H1 (cell line): ENCODE measurements at regions not wholly inside any gene's neighbourhood (a gene's known extent, or its start where the extent isn't known, plus 50 kb on each side); places are given as distances from the start of the nearest gene placed in this dataset.

Source experiments
- CTCF ChIA-PET: fragments of 300-600 bp; sonication (Branson Sonifier 250); formaldehyde crosslinking; loops from one replicate; lab custom pipeline; 2021; ENCODE audit not compliant: partially characterized antibody; lab: Charles Lee
- POLR2A ChIA-PET: fragments of 300-600 bp; sonication (Branson Sonifier 250); formaldehyde crosslinking; loops from one replicate; lab custom pipeline; 2021; ENCODE audit warnings: inconsistent platforms; ENCODE audit not compliant: partially characterized antibody; lab: Charles Lee
- DNase-seq, 2 experiments: peaks; one replicate each; pipeline versions ENCODE4 v3.0.0 to v3.0.0-alpha.2; 2010 to 2022; ENCODE audit warnings: low spot score in 2 of 2, low read depth in 1 of 2, mixed read lengths in 1 of 2
- FAIRE-seq: peaks from 2 replicates; lab custom pipeline; 2011; peaks lifted over from hg19 to GRCh38; lab: Jason Lieb, UNC
- H2AFZ ChIP-seq: 2 replicates; pipeline ENCODE4 v1.8.1; 2012; ENCODE audit warnings: low read length, inconsistent platforms
- H2AK5ac ChIP-seq: 2 replicates; pipeline ENCODE4 v1.6.1; 2013; ENCODE audit warnings: low read depth, low read length
- H2BK120ac ChIP-seq: replicated peaks from 2 replicates; pipeline ENCODE3; 2013; ENCODE audit warnings: low read depth, low read length, inconsistent platforms
- H2BK12ac ChIP-seq: 2 replicates; pipeline ENCODE4 v1.6.1; 2013; ENCODE audit warnings: low read depth, low read length
- H2BK15ac ChIP-seq: 2 replicates; pipeline ENCODE4 v1.6.1; 2013; ENCODE audit warnings: low read length
- H2BK20ac ChIP-seq: 2 replicates; pipeline ENCODE4 v1.6.1; 2013; ENCODE audit warnings: low read length
- H2BK5ac ChIP-seq: 2 replicates; pipeline ENCODE4 v1.6.1; 2013; ENCODE audit warnings: low read depth, low read length
- H3K14ac ChIP-seq: 2 replicates; pipeline ENCODE4 v1.6.1; 2013; ENCODE audit warnings: inconsistent platforms; ENCODE audit not compliant: insufficient read length
- H3K18ac ChIP-seq: 2 replicates; pipeline ENCODE4 v1.6.1; 2013; ENCODE audit warnings: low read length; ENCODE audit errors: extremely low read depth
- H3K23ac ChIP-seq: 2 replicates; pipeline ENCODE4 v1.6.1; 2013; ENCODE audit warnings: inconsistent platforms; ENCODE audit not compliant: insufficient read length
- H3K23me2 ChIP-seq: 2 replicates; pipeline ENCODE4 v1.6.1; 2013; ENCODE audit warnings: low read depth, low read length
- H3K27ac ChIP-seq: 2 replicates; pipeline ENCODE4 v1.6.1; 2011; ENCODE audit warnings: low read depth, low read length, inconsistent platforms
- H3K27me3 ChIP-seq, 4 experiments: replicated peaks in 1 of 4; 1 replicate in 1 of 4; 2 replicates in 3 of 4; pipeline versions ENCODE4 v1.6.1 to v1.8.1; 2011 to 2013; ENCODE audit warnings: low read length in 3 of 4, mild to moderate bottlenecking in 3 of 4, inconsistent platforms in 2 of 4, mixed read lengths in 2 of 4, moderate library complexity in 1 of 4; ENCODE audit not compliant: control insufficient read depth in 3 of 4, insufficient read depth in 3 of 4; ENCODE audit errors: extremely low read depth in 1 of 4
- H3K36me3 ChIP-seq, 4 experiments: 2 replicates each; pipeline versions ENCODE4 v1.6.1 to v1.8.1; 2011 to 2013; ENCODE audit warnings: mild to moderate bottlenecking in 4 of 4, low read length in 3 of 4, moderate library complexity in 2 of 4, control low read depth in 1 of 4, inconsistent platforms in 1 of 4; ENCODE audit not compliant: insufficient read depth in 4 of 4, control insufficient read depth in 2 of 4
- H3K4ac ChIP-seq: replicated peaks from 2 replicates; pipeline ENCODE3; 2013; ENCODE audit warnings: low read length, low read depth, mixed read lengths, inconsistent platforms; ENCODE audit not compliant: insufficient read length
- H3K4me1 ChIP-seq, 4 experiments: replicated peaks in 1 of 4; 1 replicate in 1 of 4; 2 replicates in 3 of 4; pipeline versions ENCODE4 v1.6.1 to v1.8.1; 2011 to 2013; ENCODE audit warnings: low read length in 3 of 4, inconsistent platforms in 2 of 4, mixed read lengths in 1 of 4; ENCODE audit not compliant: insufficient read depth in 4 of 4, control insufficient read depth in 3 of 4
- H3K4me2 ChIP-seq, 2 experiments: 2 replicates each; pipeline versions ENCODE4 v1.6.1 to v1.8.1; 2011 to 2013; ENCODE audit warnings: low read depth in 2 of 2, low read length in 2 of 2, control low read depth in 1 of 2, inconsistent platforms in 1 of 2, mild to moderate bottlenecking in 1 of 2; ENCODE audit not compliant: insufficient read depth in 1 of 2
- H3K4me3 ChIP-seq, 4 experiments: fragments of 200-600, 300-600 bp in 1 of 4; sonication (generic), shearing (Covaris generic), sonication (Bioruptor Twin) in 1 of 4; 2 replicates each; pipeline versions ENCODE4 v1.5.1 to v1.8.1; 2011 to 2016; ENCODE audit warnings: low read length in 4 of 4, low read depth in 3 of 4, control low read depth in 2 of 4, inconsistent platforms in 2 of 4, mild to moderate bottlenecking in 2 of 4, mixed read lengths in 1 of 4, moderate library complexity in 1 of 4; ENCODE audit not compliant: insufficient read depth in 2 of 4; ENCODE audit errors: extremely low read depth in 1 of 4
- H3K56ac ChIP-seq: replicated peaks from 2 replicates; pipeline ENCODE3; 2013; ENCODE audit warnings: low read depth, mild to moderate bottlenecking, mixed read lengths, low read length, inconsistent platforms; ENCODE audit not compliant: insufficient read length
- H3K79me1 ChIP-seq: 2 replicates; pipeline ENCODE4 v1.6.1; 2013; ENCODE audit warnings: low read depth, low read length, control low read depth
- H3K79me2 ChIP-seq, 2 experiments: 2 replicates each; pipeline versions ENCODE4 v1.6.1 to v1.8.1; 2012 to 2013; ENCODE audit warnings: low read length in 2 of 2, mild to moderate bottlenecking in 2 of 2, inconsistent platforms in 1 of 2; ENCODE audit not compliant: insufficient read depth in 2 of 2, control insufficient read depth in 1 of 2
- H3K9ac ChIP-seq, 4 experiments: replicated peaks in 1 of 4; 1 replicate in 1 of 4; 2 replicates in 3 of 4; pipeline versions ENCODE4 v1.6.1 to v1.8.1; 2011 to 2013; ENCODE audit warnings: low read depth in 3 of 4, low read length in 3 of 4, control low read depth in 2 of 4, mild to moderate bottlenecking in 2 of 4, moderate library complexity in 2 of 4, inconsistent platforms in 1 of 4; ENCODE audit errors: extremely low read depth in 1 of 4
- H3K9me3 ChIP-seq, 2 experiments: 2 replicates each; pipeline versions ENCODE4 v1.6.1 to v1.8.1; 2012 to 2013; ENCODE audit warnings: mild to moderate bottlenecking in 2 of 2, moderate library complexity in 2 of 2, control low read depth in 1 of 2, inconsistent platforms in 1 of 2, low read depth in 1 of 2, low read length in 1 of 2, mixed read lengths in 1 of 2; ENCODE audit not compliant: insufficient read depth in 2 of 2
- H4K20me1 ChIP-seq, 2 experiments: replicated peaks in 1 of 2; 2 replicates each; pipeline versions ENCODE3 to v1.8.1; 2011 to 2013; ENCODE audit warnings: inconsistent platforms in 2 of 2, low read length in 2 of 2, mild to moderate bottlenecking in 1 of 2; ENCODE audit not compliant: insufficient read depth in 2 of 2, control insufficient read depth in 1 of 2
- H4K5ac ChIP-seq: 2 replicates; pipeline ENCODE4 v1.6.1; 2013; ENCODE audit warnings: low read length, low read depth, mixed read lengths, inconsistent platforms; ENCODE audit not compliant: insufficient read length
- H4K8ac ChIP-seq: 2 replicates; pipeline ENCODE4 v1.8.0; 2013; ENCODE audit warnings: mild to moderate bottlenecking, moderate library complexity, low read length, inconsistent platforms; ENCODE audit not compliant: insufficient read depth; ENCODE audit errors: extremely low read depth
- H4K91ac ChIP-seq: replicated peaks from 2 replicates; pipeline ENCODE3; 2013; ENCODE audit warnings: low read length, mixed read lengths, inconsistent platforms; ENCODE audit not compliant: insufficient read length
- EP300 ChIP-seq, 2 experiments: IDR thresholded peaks; 1 replicate in 1 of 2; 2 replicates in 1 of 2; pipeline ENCODE4 v1.6.1; 2011 to 2012; ENCODE audit warnings: low read depth in 2 of 2, low read length in 2 of 2, mild to moderate bottlenecking in 2 of 2, borderline replicate concordance in 1 of 2, inconsistent platforms in 1 of 2, moderate library complexity in 1 of 2
- FOSL1 ChIP-seq: IDR thresholded peaks from 2 replicates; pipeline ENCODE4 v1.6.1; 2011; ENCODE audit warnings: mild to moderate bottlenecking, low read depth, low read length, moderate library complexity; ENCODE audit not compliant: insufficient read depth
- RNF2 ChIP-seq: fragments of 200-900, 300-1000 bp; sonication (generic); IDR thresholded peaks from 2 replicates; pipeline ENCODE4 v1.7.1; 2016; ENCODE audit warnings: borderline replicate concordance, low read depth, mild to moderate bottlenecking, antibody characterized with exemption, low read length; ENCODE audit not compliant: poor library complexity, severe bottlenecking; ENCODE audit errors: missing control alignments
- SIRT6 ChIP-seq: IDR thresholded peaks from one replicate; pipeline ENCODE4 v1.7.1; 2012; ENCODE audit warnings: low read length, inconsistent platforms
- SP4 ChIP-seq: IDR thresholded peaks from 2 replicates; pipeline ENCODE4 v1.6.1; 2012; ENCODE audit warnings: low read length, inconsistent platforms
- WGBS, 2 experiments: shearing (Covaris generic) in 1 of 2; methylation state at CpG; one replicate each; pipeline versions ENCODE4 v1.1.6 to v1.1.7; 2013 to 2015; ENCODE audit warnings: low lambda C conversion rate in 2 of 2, mixed read lengths in 2 of 2, inconsistent platforms in 1 of 2, low coverage in 1 of 2, missing lambda C conversion rate in 1 of 2; ENCODE audit not compliant: insufficient replicate concordance in 2 of 2, insufficient coverage in 1 of 2, insufficient read length in 1 of 2; ENCODE audit errors: extremely low coverage in 1 of 2, missing lambda C conversion rate in 1 of 2; 5-methylcytosine and 5-hydroxymethylcytosine counted together

DNA sequence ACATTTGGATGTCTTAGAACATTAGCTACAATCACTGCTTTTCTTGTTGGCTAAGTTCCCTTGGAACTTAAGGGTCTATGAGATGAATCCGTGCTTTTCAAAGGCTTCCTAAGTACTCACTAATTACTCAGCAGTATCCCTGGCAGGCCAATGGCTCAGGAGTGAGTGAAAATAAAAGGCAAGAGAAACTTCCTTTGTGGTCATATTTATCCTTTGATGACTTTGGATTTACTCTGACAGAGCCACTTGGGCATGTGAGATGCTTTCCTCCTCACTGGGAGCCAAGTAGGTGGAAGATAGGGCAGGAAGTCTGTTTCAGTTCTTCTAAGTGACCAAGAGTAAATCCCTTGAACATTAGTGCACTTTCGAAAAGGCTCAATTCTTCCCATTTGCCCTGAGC lies 224.3 kb upstream of the FOXA2 start:
- no peak for FAIRE-seq
- Histone ChIP-seq H3K14ac (no peak overlapping the region), H2BK120ac (no peak overlapping the region), H3K56ac (no peak overlapping the region), H2BK5ac (no peak overlapping the region), H2BK20ac (no peak overlapping the region), H3K27me3 (no peaks in the 10 kb centered on the region), H4K8ac (no peak overlapping the region), H2AFZ (no peak overlapping the region), H3K4me3 (no peak overlapping the region), H3K79me2 (no peaks in the 10 kb centered on the region), H3K18ac (no peak overlapping the region), H3K4ac (no peak overlapping the region), H4K91ac (no peak overlapping the region), H3K4me1 (0 out of 7 replicates have a peak, but pooled peaks cover 0 to 2% (median 0%) of the 10 kb centered on the region in 4 experiments), H3K36me3 (no peaks in the 10 kb centered on the region), H3K23me2 (no peaks in the 10 kb centered on the region), H3K4me2 (no peak overlapping the region), H3K27ac (no peak overlapping the region), H3K23ac (no peak overlapping the region), H3K9me3 (peaks cover 0 to 4% of the 10 kb centered on the region in 2 experiments; a peak in 2 of 4 replicates), H2BK15ac (no peak overlapping the region), H3K9ac (no peak overlapping the region), H2AK5ac (no peak overlapping the region), H2BK12ac (no peak overlapping the region), H4K5ac (no peak overlapping the region), H4K20me1 (no peaks in the 10 kb centered on the region), H3K79me1 (no peaks in the 10 kb centered on the region)
- ChIA-PET CTCF (interaction anchor here (1.6 kb wide), 1 partner anchor 74 kb away, joined by 9 read pairs; no protein-coding TSS in a partner anchor), POLR2A (no interaction called here)
- no peak for DNase-seq
- WGBS, 2 experiments = 88% methylated on average over 2 of the region's 2 CpGs; no CpG with 5 or more reads in 1 of the 2 experiments
- TF ChIP-seq SIRT6 = no peak
- TF ChIP-seq SP4 = no peak
- TF ChIP-seq RNF2 = no peak
- TF ChIP-seq FOSL1 = no peak
- TF ChIP-seq EP300 (IDR thresholded peaks at IDR 0.05; ENCODE audit: borderline replicate concordance in 1 of 2, low read depth in 2 of 2, low read length in 2 of 2) = no peak
